ENCODE measurements at regions not wholly inside any gene's neighbourhood (a gene's known extent, or its start where the extent isn't known, plus 50 kb on each side); places are given as distances from the start of the nearest gene placed in this dataset.

DNA sequence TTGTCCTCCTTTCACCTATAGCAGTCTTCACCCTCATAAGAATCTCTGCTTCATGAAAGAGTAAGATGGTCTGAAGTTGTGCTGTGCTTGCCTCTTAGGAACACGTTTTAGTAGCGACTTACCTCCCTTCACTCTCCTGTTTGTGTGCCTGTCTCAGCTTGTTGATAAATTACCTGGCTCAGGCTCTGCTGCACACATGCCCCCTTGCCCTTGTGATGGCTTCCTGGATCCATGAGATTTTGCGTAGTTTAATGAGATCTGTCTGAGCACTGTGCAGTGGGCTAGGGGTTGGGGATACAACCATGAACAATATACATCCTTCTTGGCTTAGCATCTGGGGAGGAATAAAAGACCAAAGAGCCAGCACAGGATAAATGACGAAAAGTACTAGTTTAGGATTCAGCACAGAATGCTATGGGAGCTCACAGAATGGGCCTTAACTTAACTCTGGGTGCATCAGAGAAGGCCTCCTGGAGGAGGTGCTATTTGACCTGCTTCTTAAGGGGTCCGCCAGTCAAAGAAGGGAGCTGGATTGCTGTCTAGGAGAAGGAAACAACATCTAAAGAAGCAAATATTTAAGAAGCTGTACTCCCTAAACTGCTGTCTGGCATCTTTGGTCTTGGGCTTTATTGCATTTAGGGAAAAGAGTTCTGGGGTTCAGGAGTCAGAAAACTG, 175.7 kb upstream of the PLXNA2 start:
- no peak for DNase-seq (ENCODE audit: low read depth in 2 of 2)

DNA sequence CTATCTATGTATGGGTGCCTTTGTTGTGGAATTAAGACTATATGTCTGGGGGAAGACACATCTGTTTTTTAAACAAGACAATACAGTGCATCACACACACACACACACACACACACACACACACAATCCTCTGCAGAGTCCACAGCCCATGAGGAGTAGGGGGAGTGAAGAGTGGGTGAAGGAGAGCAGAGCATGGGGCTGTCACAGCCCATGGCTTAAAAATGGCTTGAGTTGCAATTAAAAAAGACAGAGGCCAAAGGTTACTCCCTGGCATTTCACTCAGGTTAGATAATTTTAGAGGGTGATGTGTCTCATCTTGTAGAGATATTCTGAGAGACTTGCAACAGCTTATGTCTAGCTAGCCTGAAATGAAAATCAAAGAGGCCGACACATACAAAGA, 176.5 kb upstream of the PLXNA2 start:
- DNase-seq (ENCODE audit: low read depth in 2 of 2), result no peak

DNA sequence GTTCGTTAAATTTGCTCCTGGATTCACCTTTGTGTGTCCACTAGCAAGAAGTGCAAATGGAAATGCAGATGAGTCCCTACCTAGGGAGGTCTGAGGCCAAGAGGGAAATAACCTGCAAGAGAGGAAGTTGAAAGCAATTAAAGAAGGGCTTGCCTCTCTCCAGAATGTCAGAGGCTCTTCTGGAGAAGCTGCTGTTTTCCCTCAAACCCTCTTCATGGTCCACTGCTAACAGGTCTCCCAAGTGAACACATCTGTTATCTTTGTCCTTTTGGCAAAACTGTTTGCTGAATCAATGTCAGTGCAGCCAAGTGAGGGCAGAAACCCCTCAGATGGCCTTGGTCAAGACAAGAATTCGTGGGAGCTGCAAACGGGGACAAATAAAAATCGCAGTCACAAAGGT, 177.3 kb upstream of the PLXNA2 start:
- no peak for DNase-seq (ENCODE audit: low read depth in 2 of 2)

DNA sequence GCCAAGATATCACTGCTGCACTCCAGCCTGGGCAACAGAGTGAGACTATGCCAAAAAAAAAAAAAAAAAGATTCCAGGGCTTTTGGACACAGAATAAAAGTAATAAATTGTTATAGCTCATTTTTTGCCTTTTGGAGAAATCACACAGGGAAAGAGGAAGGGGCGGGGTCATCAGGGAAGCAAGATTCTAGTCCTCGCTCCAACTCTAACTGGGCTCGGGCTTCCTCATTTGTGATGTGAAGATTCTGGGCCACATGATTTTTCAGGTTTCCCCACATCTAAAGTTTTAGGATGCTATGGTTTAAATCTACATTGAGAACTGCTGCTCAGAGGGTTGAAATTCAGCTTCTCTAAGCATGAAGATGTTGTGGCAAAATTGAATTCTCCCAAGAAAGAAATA, 179.3 kb upstream of the PLXNA2 start:
- DNase-seq (ENCODE audit: low read depth in 2 of 2), result no peak

GRCh38 chr1:208425096-208425495, 180.9 kb upstream of the PLXNA2 start:
- DNase-seq (ENCODE audit: low read depth in 2 of 2), result no peak

DNA sequence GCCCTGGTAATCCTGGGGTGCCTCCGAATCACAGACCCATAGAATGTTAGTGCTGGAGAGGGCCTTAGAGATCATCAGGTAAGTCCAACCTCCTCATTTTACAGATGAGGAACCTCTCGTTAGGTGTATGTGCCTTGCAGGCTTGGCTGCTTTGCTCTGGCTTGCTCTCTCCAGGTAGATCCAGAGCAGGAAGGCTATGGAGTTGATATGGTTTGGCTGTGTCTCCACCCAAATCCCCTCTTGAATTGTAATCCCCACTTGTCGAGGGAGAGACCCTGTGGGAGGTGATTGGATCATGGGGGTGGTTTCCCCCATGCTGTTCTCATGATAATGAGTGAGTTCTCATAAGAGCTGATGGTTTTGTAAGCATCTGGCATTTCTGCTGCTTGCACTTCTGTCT, 186.0 kb upstream of the PLXNA2 start:
- no peak for DNase-seq (ENCODE audit: low read depth in 2 of 2)

GRCh38 chr1:208431721-208432120, 187.5 kb upstream of the PLXNA2 start:
- DNase-seq (ENCODE audit: low read depth in 2 of 2), result no peak

DNA sequence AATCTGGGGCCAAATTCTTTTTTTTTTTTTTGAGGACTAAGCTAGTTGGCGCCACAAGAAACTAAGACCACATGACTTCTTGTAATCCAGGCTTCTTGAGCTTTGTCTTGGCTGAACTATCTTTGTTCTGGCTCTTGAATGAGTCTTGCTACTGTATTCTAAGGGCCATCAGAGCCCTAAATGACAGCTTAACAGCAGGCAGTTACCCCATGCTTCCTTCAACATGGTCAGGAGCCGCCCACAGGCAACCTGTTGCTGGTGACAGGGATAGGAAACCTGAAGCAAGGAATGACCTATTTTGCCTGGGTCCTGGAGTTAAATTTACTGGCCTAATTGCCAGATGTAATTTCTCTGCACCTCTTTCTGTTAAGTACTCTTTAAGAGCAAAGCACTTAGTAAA, 188.2 kb upstream of the PLXNA2 start:
- no peak for DNase-seq (ENCODE audit: low read depth in 2 of 2)

DNA sequence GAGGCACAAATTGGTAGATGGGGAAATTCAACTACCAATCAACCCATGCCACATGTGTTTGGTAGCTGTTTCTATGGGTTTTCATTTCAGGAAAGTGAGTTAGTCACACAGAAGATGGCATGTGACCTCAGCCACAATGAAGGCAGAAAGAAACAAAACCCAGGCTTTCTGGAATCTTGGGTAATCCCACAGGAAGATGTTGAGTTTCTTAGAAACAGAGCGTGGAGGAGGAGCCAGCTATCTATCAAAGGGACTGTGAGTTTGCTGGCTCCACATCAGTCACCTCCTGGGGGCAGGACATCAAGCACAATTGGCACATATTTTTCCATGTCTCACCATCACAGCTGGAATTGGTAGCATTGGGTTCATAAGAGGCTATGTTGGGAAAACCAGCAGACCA, 188.9 kb upstream of the PLXNA2 start:
- DNase-seq (ENCODE audit: low read depth in 2 of 2), result no peak

- DNase-seq (ENCODE audit: low read depth in 2 of 2), result no peak
Measured at GRCh38 chr1:208433971-208434370, 189.8 kb upstream of the PLXNA2 start.

DNA sequence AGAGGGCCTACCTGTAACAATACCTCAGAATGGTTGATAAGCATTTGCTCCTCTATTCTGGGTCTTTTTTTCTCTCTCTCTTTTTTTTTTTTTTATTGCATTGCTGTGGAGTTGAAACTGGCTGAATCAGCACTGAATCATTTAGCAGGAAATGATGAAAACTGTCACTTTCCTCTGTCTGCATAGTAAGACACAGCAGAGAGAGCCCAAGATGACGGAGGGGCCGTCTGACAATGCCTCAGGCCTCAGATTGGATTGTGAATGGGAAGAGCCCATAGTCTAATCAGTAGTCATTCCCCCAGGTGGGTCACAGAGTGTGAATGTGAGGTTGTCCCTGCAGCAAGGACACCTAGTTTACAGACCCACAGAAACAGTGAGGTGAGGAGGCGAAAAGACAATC, 193.2 kb upstream of the PLXNA2 start:
- no peak for DNase-seq (ENCODE audit: low read depth in 2 of 2)

DNA sequence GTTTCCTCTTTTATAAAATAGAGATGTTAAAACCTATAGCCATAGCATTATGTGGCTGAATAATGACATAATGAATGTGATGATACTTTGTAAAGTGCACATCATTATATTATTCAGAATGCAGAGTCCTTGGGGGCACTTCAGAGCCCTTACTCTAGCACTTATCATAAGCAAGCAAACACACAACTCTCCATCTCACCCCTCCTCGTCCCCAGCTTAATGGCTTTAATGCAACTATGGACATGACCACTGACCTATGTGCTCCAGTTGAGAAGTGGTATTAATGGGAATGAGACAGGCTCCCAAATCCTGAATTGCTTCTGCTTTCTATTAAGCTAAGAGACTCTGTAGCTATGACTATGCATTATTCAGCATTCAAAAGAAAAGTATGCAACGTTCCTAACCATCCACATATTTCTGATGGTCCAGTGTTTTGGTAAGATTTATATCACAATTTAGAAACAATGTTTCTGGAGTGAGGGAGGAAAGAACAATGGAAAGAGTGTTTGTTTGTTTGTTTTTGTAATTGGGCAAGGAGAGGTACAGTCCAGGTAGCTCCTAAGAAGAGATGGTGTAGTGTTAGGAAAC, 194.0 kb upstream of the PLXNA2 start:
- DNase-seq (ENCODE audit: low read depth in 2 of 2), result no peak

GRCh38 chr1:208445758-208446203, 201.6 kb upstream of the PLXNA2 start:
- no peak for DNase-seq (ENCODE audit: low read depth in 2 of 2)

- DNase-seq (ENCODE audit: low read depth in 2 of 2), result no peak
Measured at GRCh38 chr1:208446271-208446691, 202.1 kb upstream of the PLXNA2 start.

DNA sequence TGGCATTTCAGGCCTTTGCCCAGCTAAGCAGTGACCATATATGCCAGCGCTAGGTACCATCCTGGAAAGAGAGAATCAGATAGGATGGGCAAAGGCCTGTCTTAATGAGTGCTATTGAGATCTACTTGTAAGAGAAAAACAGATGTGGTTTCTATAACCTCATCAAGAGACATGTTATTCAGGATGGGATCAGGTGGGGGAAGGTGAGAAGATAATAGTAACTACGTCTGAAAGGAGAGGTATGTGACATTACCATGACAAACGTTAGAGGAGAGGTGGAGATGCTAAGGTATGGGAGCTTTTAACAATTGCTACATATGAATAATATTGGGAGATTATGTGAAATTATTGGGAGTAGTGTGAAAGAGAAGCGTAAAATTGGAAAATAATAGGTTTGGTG, 204.2 kb upstream of the PLXNA2 start:
- no peak for DNase-seq (ENCODE audit: low read depth in 2 of 2)

DNA sequence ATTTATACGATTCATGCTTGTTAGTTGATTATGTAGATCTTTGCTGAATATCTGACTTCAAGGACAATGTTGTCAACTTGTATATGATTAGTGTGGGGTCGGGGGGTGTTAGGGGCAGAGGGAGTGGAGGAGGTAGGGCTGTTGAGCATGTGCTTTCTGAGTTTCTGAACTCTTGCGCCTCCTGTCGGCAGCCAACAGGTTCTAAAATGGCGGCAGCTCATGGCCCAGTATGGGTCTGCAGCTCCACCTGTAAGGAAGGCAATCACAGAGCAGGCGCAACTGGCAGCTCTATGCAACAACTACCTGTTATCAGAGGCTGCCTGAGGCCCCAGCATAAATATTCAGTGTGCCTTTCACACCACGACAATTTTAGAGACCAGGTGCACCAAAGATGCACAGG, 205.8 kb upstream of the PLXNA2 start:
- DNase-seq (ENCODE audit: low read depth in 2 of 2), result no peak

DNA sequence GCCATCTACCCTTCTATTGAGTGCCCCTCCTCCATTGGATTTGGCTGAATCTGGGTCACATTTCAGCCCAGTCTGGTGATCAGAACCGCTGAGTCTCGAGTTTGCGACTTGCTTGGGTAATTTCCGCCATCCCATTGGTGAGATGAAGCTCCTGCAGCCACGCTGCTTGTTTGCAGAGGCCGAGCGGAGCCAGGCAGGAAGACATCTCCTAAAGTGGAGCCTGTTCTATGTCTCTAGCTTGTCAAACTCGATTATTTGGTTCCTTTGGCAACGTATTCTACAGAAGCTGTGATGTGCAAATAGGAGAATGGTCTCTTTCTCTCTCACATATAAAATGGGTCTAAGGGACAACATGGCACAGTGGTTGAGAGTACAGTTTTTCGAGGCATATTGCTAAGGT, 206.8 kb upstream of the PLXNA2 start:
- DNase-seq (ENCODE audit: low read depth in 2 of 2), result no peak

GRCh38 chr1:208455821-208456220, 211.6 kb upstream of the PLXNA2 start:
- no peak for DNase-seq (ENCODE audit: low read depth in 2 of 2)

DNA sequence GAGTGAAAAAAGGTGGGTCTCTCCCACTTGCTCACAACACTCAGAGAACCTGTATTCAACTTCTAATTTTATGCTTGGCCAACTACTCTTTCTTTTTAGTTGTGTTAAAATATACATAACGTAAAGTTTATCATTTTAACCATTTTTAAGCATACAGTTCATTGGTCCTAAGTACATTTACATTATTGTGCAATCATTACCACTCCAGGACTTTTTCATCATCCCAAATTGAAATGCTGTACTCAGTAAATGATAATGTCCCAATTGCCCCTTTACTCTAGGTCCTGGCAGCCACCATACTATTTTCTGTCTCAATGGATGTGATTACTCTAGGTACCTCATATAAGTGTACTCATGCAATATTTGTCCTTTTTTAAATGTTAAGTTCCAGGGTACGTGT, 212.3 kb upstream of the PLXNA2 start:
- no peak for DNase-seq (ENCODE audit: low read depth in 2 of 2)

- no peak for DNase-seq (ENCODE audit: low read depth in 2 of 2)
Measured at GRCh38 chr1:208460823-208461222, 216.6 kb upstream of the PLXNA2 start.

- DNase-seq (ENCODE audit: low read depth in 2 of 2), result no peak
Measured at GRCh38 chr1:208461680-208462079, 217.5 kb upstream of the PLXNA2 start.

DNA sequence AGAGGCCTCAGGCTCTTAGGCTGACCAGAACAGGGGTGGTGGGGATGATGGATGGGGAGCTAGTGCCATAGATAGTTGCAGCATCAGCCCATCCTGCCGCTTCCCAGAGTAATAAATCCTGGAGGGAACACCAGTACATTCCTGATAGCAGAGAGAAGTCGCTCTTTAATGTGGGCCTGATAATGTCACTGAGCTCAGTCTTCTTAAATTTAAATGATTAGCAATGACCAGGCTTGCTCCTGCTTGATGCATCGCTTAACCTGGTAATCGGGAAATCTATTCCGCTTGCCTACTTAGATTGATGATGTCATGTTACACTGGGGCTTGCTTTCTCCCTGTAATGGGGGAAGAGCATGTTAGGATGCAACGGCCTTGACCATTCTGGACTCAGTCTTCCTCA, 218.6 kb upstream of the PLXNA2 start:
- no peak for DNase-seq (ENCODE audit: low read depth in 2 of 2)

DNA sequence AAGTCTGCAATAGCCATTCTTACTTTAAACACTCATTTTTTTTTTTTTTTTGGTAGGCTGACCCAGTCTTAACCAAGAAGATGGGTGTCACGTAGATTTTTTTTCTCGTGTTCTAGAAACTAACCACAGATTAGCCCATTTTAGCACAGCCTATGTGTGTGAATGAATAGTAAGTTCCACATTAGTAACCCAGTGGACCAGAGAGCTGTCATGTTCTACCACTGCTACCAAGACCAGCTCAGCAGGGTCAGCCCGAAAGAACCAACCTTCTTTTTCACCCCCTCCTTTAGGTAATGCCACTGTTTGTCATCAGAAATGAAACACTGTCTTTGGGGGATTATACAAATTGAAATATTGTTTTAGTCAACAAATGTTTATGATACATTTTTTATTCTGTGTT, 221.1 kb upstream of the PLXNA2 start:
- DNase-seq (ENCODE audit: low read depth in 2 of 2), result no peak
